GM13977 (cell line): ENCODE measurements at regions not wholly inside any gene's neighbourhood (a gene's known extent, or its start where the extent isn't known, plus 50 kb on each side); places are given as distances from the start of the nearest gene placed in this dataset.

Experiments used
- DNase-seq: peaks from one replicate; pipeline ENCODE4 v3.0.0; 2012; ENCODE audit warnings: low spot score
- in situ Hi-C: fragments of 300-500 bp; cut with MboI; formaldehyde crosslinking; loops from one replicate; pipeline ENCODE4 v1.12.0; 2022; ENCODE audit warnings: low sequenced_read_pairs, low pct_unique_long_range_greater_than_20kb, mixed read lengths, inconsistent platforms; ENCODE audit not compliant: unreplicated experiment
- TF ChIP-seq, protein P1 (sequence below): IDR thresholded peaks from 2 replicates; pipeline ENCODE4 v1.5.1; 2012; ENCODE audit warnings: mild to moderate bottlenecking, control low read depth; ENCODE audit not compliant: insufficient read depth; ENCODE audit errors: extremely low read depth, missing control alignments

GRCh38 chr6:66068907-66069306 is 361.9 kb upstream of the EYS start:
- in situ Hi-C loops: no loop called here
- TF ChIP-seq, protein P1, sequence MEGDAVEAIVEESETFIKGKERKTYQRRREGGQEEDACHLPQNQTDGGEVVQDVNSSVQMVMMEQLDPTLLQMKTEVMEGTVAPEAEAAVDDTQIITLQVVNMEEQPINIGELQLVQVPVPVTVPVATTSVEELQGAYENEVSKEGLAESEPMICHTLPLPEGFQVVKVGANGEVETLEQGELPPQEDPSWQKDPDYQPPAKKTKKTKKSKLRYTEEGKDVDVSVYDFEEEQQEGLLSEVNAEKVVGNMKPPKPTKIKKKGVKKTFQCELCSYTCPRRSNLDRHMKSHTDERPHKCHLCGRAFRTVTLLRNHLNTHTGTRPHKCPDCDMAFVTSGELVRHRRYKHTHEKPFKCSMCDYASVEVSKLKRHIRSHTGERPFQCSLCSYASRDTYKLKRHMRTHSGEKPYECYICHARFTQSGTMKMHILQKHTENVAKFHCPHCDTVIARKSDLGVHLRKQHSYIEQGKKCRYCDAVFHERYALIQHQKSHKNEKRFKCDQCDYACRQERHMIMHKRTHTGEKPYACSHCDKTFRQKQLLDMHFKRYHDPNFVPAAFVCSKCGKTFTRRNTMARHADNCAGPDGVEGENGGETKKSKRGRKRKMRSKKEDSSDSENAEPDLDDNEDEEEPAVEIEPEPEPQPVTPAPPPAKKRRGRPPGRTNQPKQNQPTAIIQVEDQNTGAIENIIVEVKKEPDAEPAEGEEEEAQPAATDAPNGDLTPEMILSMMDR: no peak
- no peak for DNase-seq

DNA sequence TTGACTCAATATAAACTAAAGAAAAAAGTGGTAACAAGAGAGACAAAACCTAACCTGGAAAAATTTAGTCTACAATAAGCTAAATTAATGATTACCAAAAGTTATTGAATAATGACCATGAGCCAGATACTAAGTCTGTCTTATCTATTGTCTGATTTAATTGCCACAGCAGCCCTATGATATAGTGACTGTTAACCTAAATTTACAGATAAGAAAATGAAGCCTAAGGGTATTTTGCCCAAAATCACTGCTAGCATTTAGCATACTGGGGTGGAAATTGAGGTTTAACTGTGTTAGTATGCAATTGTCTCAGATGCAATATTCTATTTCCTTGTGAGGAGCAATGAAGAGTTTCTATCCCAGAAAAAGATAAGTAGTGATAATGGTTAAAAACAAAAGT is 361.0 kb upstream of the EYS start:
- TF ChIP-seq, protein P1: no peak

DNA sequence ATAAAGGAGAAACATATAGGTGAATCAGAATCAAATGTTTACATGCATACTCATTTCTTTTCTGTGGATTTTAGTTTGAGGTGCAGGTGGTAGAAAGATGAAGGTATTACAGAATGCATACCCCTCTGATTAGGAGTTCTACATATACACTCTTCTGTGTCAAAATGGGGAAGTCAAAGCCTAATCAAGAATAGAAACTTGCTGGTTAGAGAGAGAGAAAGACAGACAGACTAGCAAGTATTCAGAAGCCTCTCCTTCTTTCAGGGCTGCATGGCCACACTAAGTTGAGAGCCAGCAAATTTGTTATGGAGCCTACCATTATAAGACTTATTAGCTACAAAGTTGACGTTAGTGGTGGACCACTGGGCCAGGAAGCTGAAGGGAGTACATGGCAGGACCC is 358.3 kb upstream of the EYS start:
- DNase-seq: no peak
- in situ Hi-C loops: no loop called here
- TF ChIP-seq, protein P1: no peak

More for the DNA sequence above, 361.0 kb upstream of the EYS start:
- DNase-seq: no peak
- in situ Hi-C loops: no loop called here

DNA sequence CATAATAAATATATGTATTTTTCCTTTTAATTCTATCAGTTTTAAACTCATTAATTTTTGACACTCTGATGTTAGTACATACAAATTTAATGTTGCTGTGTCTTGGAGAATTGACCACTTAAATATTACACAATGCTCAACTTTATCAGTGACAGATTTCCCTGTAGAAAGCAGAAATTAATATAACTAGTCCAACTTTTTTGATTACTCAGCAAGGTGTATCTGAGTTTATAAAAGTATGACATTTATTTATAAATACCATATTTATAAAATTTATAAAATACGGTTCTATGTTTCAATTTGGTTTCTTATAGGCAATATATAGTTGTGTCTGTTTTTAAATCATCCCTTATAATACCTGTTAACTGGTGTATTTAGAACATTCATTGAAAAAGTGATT is 350.0 kb upstream of the EYS start:
- in situ Hi-C loops: no loop called here
- TF ChIP-seq, protein P1: no peak
- no peak for DNase-seq

DNA sequence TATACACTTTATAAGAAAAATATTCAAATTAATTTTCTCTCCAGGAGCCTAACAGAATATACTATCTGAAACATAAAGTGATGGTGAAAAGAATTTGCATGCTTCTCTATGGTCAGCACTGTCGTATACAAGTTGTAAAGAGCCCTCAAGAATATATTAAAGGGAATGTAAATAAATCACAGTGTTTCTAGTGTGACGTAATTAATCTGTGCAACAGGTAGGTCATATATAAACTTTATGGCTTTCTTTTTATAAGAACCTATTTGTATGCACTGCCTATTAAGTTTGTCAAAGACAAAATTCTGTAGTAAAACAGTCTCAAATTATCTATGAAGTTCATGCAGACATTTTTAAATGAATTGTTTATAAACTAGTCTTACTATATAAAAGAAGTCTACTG is 347.9 kb upstream of the EYS start:
- DNase-seq: no peak
- in situ Hi-C loops: no loop called here
- TF ChIP-seq, protein P1: no peak

DNA sequence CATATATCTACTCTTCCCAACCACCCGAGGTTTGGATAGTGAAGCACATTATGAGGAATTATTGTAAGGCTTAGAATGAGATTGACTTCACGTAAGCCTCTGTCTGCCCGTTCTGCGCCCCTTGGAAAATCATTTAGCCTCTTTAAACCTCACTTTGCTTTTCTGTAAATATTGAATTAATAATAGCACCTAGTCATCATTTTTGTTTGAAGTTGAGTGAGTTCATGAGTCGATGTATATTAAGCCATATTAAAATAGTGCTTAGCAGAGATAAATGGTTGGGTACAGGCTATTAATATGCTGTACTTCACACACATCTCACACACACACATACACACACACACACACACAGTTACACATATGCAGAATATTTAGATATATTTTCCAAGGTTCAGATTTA is 344.8 kb upstream of the EYS start:
- in situ Hi-C loops: no loop called here
- TF ChIP-seq, protein P1: no peak
- no peak for DNase-seq
